Common myeloid progenitor, CD34-positive (primary cell): ENCODE measurements at regions not wholly inside any gene's neighbourhood (a gene's known extent, or its start where the extent isn't known, plus 50 kb on each side); places are given as distances from the start of the nearest gene placed in this dataset.

Experiments
- CTCF ChIA-PET: fragments of 350-600 bp; sonication (Branson Sonifier 250); formaldehyde crosslinking; loops from one replicate; lab custom pipeline; 2021; ENCODE audit warnings: antibody characterized with exemption; lab: Charles Lee
- POLR2A ChIA-PET: fragments of 350-600 bp; sonication (Branson Sonifier 250); formaldehyde crosslinking; loops from one replicate; lab custom pipeline; 2021; ENCODE audit warnings: antibody characterized with exemption; lab: Charles Lee
- DNase-seq, 3 donors: peaks; one replicate each; pipeline versions ENCODE4 v3.0.0 to v3.0.0-alpha.2; 2013
- H3K27ac ChIP-seq, 2 experiments: 1 replicate in 1 of 2; 2 replicates in 1 of 2; pipeline ENCODE4 v1.7.0; 2013; ENCODE audit warnings: inconsistent platforms in 2 of 2, low read length in 2 of 2, mild to moderate bottlenecking in 2 of 2, low read depth in 1 of 2, moderate library complexity in 1 of 2; ENCODE audit not compliant: severe bottlenecking in 2 of 2, insufficient read depth in 1 of 2, poor library complexity in 1 of 2
- H3K27me3 ChIP-seq, 5 experiments: replicated peaks in 2 of 5; 1 replicate in 3 of 5; 2 replicates in 2 of 5; pipeline versions ENCODE4 v1.6.1 to v1.7.0; 2013; ENCODE audit warnings: low read length in 4 of 5, mild to moderate bottlenecking in 2 of 5, moderate library complexity in 2 of 5, inconsistent platforms in 1 of 5; ENCODE audit not compliant: insufficient read depth in 5 of 5, control insufficient read depth in 4 of 5
- H3K36me3 ChIP-seq, 4 experiments: 1 replicate in 2 of 4; 2 replicates in 2 of 4; pipeline versions ENCODE4 v1.6.1 to v1.7.0; 2013; ENCODE audit warnings: low read length in 3 of 4, control low read depth in 1 of 4, mild to moderate bottlenecking in 1 of 4; ENCODE audit not compliant: control insufficient read depth in 4 of 4, insufficient read depth in 4 of 4
- H3K4me1 ChIP-seq, 4 experiments: 1 replicate in 3 of 4; 2 replicates in 1 of 4; pipeline versions ENCODE4 v1.6.1 to v1.7.1; 2013; ENCODE audit warnings: low read length in 3 of 4, mild to moderate bottlenecking in 3 of 4, control low read depth in 1 of 4, inconsistent platforms in 1 of 4, moderate library complexity in 1 of 4; ENCODE audit not compliant: control insufficient read depth in 4 of 4, insufficient read depth in 4 of 4; ENCODE audit errors: control extremely low read depth in 1 of 4
- H3K4me3 ChIP-seq, 7 experiments: 1 replicate in 4 of 7; 2 replicates in 3 of 7; pipeline versions ENCODE4 v1.5.1 to v1.7.0; 2013; ENCODE audit warnings: mild to moderate bottlenecking in 7 of 7, low read length in 6 of 7, moderate library complexity in 6 of 7, inconsistent platforms in 2 of 7, low read depth in 2 of 7, control low read depth in 1 of 7; ENCODE audit not compliant: insufficient read depth in 4 of 7, control insufficient read depth in 1 of 7; ENCODE audit errors: extremely low read depth in 1 of 7
- H3K9me3 ChIP-seq, 5 experiments: 1 replicate in 4 of 5; 2 replicates in 1 of 5; pipeline versions ENCODE4 v1.6.1 to v1.7.1; 2013; ENCODE audit warnings: low read length in 4 of 5, mild to moderate bottlenecking in 2 of 5, inconsistent platforms in 1 of 5, low read depth in 1 of 5, moderate library complexity in 1 of 5; ENCODE audit not compliant: control insufficient read depth in 4 of 5, insufficient read depth in 2 of 5; ENCODE audit errors: control extremely low read depth in 1 of 5
- WGBS: methylation state at CpG from one replicate; pipeline ENCODE4 v1.1.5; 2013; ENCODE audit not compliant: insufficient coverage; 5-methylcytosine and 5-hydroxymethylcytosine counted together

DNA sequence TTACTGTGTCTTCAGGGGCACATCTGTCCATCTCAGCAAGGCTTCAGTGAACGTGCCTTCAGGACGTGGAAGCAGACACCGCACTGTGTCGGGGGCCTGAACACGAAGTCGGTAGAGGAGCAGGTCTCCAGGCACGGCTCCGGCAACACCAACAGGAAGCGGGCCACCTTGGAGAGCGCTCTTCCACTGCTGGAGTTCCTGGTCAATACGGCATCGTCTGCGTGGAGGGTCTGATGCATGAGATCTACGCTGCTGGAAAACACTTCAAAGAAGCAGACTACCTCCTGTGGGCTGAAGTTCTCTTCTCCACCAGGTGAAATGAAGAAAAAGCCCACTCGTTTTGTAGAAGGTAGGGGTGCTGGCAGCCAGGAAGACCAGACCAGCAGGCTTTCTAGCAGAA is 69.3 kb upstream of the SLCO4A1 start:
- WGBS, result 69% methylated on average over 15 of the region's 15 CpGs
- peaks cover 0 to 51% (median 6%) of the 10 kb centered on the region in 5 experiments for H3K27me3 ChIP-seq
- H3K9me3 ChIP-seq, result no peaks in the 10 kb centered on the region

DNA sequence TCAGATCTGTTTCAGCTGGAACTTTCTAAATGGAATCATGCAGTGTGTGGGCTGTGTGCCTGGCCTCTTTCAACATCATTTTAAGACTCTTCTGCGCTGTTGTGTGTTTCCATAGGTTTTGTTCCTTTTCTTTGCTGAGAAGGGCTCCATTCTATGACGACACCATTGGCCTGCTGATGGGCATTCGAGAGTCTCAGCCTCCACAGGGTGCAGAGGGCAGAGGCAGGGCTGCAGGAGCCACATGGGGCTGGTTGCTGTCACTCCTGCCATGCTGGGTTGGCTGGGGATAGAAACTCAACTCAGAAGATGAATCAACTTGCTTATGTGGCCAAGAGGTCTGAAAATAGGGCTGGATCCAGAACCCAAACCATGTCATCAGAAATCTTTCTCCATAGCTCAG is 68.5 kb upstream of the SLCO4A1 start:
- POLR2A ChIA-PET, result no interaction called here
- H3K27me3 ChIP-seq, result peaks cover 0 to 60% (median 6%) of the 10 kb centered on the region in 5 experiments
- H3K36me3 ChIP-seq, result no peaks in the 10 kb centered on the region
- DNase-seq, result no peak
- H3K27ac ChIP-seq, result no peak overlapping the region
- 53% methylated on average over 3 of the region's 3 CpGs for whole genome bisulfite sequencing
- H3K4me3 ChIP-seq, result no peak overlapping the region
- CTCF ChIA-PET, result interaction anchor here (0.7 kb wide), 1 partner anchor 13 kb away, joined by 3 read pairs; no protein-coding TSS in a partner anchor
- no peaks in the 10 kb centered on the region for H3K9me3 ChIP-seq
- peaks cover 0 to 20% (median 3%) of the 10 kb centered on the region in 4 experiments for H3K4me1 ChIP-seq

More for the DNA sequence above, 69.3 kb upstream of the SLCO4A1 start:
- Histone ChIP-seq H3K4me1 (peaks cover 0 to 20% (median 3%) of the 10 kb centered on the region in 4 experiments), H3K36me3 (no peaks in the 10 kb centered on the region), H3K4me3 (no peak overlapping the region), H3K27ac (no peak overlapping the region)
- ChIA-PET POLR2A (no interaction called here), CTCF (interaction anchor here (0.7 kb wide), 1 partner anchor 14 kb away, joined by 3 read pairs; no protein-coding TSS in a partner anchor)
- no peak for DNase-seq

- H3K4me3 ChIP-seq, result no peak overlapping the region
- H3K27ac ChIP-seq, result no peak overlapping the region
- H3K9me3 ChIP-seq, result no peaks in the 10 kb centered on the region
- peaks cover 0 to 66% (median 6%) of the 10 kb centered on the region in 5 experiments for H3K27me3 ChIP-seq
- H3K4me1 ChIP-seq, result peaks cover 0 to 17% (median 3%) of the 10 kb centered on the region in 4 experiments
- ChIA-PET CTCF (no interaction called here), POLR2A (no interaction called here)
- DNase-seq, result no peak
- WGBS, result 95% methylated on average over 20 of the region's 23 CpGs
- no peaks in the 10 kb centered on the region for H3K36me3 ChIP-seq
These were observed 67.9 kb upstream of the SLCO4A1 start for GRCh38 chr20:62574230-62574993.

DNA sequence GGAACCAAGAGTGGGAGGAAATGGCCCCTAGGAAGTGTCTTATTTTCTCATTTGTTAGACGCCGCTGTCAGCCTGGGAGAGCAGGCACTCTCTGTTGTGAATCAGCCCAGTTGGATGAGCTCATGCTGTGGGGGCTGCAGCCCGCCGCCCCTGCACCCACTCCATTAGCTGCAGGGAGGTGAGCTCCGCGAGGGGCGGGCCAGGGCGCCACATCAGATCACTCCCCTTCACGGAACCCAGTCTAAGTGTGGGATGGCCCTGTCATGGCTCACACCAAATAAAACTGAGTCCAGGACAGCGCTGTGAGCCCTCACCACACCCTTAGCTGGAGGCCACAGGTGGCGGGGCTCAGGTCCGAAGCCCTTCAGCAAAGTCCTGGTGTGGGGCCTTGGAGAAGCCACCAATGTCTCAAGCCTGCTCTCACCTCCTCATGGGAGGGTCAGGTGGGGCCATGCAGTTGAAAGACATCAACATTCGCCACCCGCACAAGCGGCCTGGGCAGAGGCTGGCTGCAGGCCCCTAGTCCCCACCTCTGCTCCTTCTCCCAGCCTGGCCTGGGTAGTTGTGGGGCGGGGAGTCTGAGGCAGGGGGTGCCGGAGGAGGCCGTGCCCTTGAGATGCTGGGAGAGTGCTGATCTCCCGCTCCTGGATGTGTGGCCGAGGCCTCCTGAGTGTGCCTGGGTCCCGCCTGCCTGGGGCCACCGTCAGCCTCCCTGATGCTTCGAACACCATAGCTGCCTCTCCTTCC is 66.2 kb upstream of the SLCO4A1 start:
- H3K27me3 ChIP-seq, result peaks cover 0 to 83% (median 6%) of the 10 kb centered on the region in 5 experiments
- no peaks in the 10 kb centered on the region for H3K36me3 ChIP-seq
- no peak overlapping the region for H3K27ac ChIP-seq
- ChIA-PET POLR2A (interaction anchor here (1.0 to 1.2 kb wide), 2 partner anchors 13 to 42 kb away, joined by 4 read pairs; no protein-coding TSS in a partner anchor), CTCF (interaction anchor here (1.0 to 2.7 kb wide), 6 partner anchors 11 to 166 kb away, joined by 3 to 11 read pairs (median 4); no protein-coding TSS in a partner anchor)
- H3K9me3 ChIP-seq, result no peaks in the 10 kb centered on the region
- H3K4me3 ChIP-seq, result no peak overlapping the region
- WGBS, result 69% methylated on average over 14 of the region's 23 CpGs
- H3K4me1 ChIP-seq, result peaks cover 0 to 6% (median 2%) of the 10 kb centered on the region in 4 experiments
- no peak for DNase-seq

- H3K4me3 ChIP-seq, result no peak overlapping the region
- H3K27me3 ChIP-seq, result peaks cover 0 to 91% (median 6%) of the 10 kb centered on the region in 5 experiments
- H3K27ac ChIP-seq, result no peak overlapping the region
- H3K36me3 ChIP-seq, result no peaks in the 10 kb centered on the region
- ChIA-PET POLR2A (interaction anchor here (1.0 to 1.2 kb wide), 2 partner anchors 12 to 41 kb away, joined by 4 read pairs; no protein-coding TSS in a partner anchor), CTCF (interaction anchor here (0.9 to 2.7 kb wide), 13 partner anchors 8 to 167 kb away, joined by 3 to 11 read pairs (median 4); no protein-coding TSS in a partner anchor)
- H3K9me3 ChIP-seq, result no peaks in the 10 kb centered on the region
- peaks cover 0 to 5% (median 2%) of the 10 kb centered on the region in 4 experiments for H3K4me1 ChIP-seq
- DNase-seq, result peak in 2 of 3 donors; percentile 59 to 65
- 41% methylated on average over 12 of the region's 15 CpGs for WGBS
These were observed 65.4 kb upstream of the SLCO4A1 start for GRCh38 chr20:62576815-62577489.

GRCh38 chr20:62577490-62577836 is 64.8 kb upstream of the SLCO4A1 start:
- CTCF ChIA-PET, result interaction anchor here (0.9 to 2.7 kb wide), 11 partner anchors 9 to 99 kb away, joined by 3 to 11 read pairs (median 4); no protein-coding TSS in a partner anchor
- Histone ChIP-seq H3K27ac (no peak overlapping the region), H3K9me3 (no peaks in the 10 kb centered on the region), H3K36me3 (no peaks in the 10 kb centered on the region), H3K4me1 (peaks cover 0 to 1% (median 0%) of the 10 kb centered on the region in 4 experiments), H3K4me3 (no peak overlapping the region), H3K27me3 (peaks cover 0 to 96% (median 6%) of the 10 kb centered on the region in 5 experiments)
- WGBS, result 31% methylated on average over 11 of the region's 14 CpGs
- DNase-seq, result no peak
- POLR2A ChIA-PET, result interaction anchor here (1.0 to 1.2 kb wide), 2 partner anchors 11 to 41 kb away, joined by 4 read pairs; no protein-coding TSS in a partner anchor
